GM12891 (cell line): ENCODE measurements at regions not wholly inside any gene's neighbourhood (a gene's known extent, or its start where the extent isn't known, plus 50 kb on each side); places are given as distances from the start of the nearest gene placed in this dataset.

Experiments used
- PAX5 ChIP-seq: IDR thresholded peaks from 2 replicates; pipeline ENCODE4 v1.6.1; 2011; ENCODE audit warnings: low read length, moderate library complexity, mild to moderate bottlenecking; ENCODE audit not compliant: insufficient read depth, severe bottlenecking
- POLR2A ChIP-seq: IDR thresholded peaks from 2 replicates; pipeline ENCODE4 v1.6.1; 2011; ENCODE audit warnings: low read depth, low read length, control low read depth
- POLR2AphosphoS5 ChIP-seq: IDR thresholded peaks from 2 replicates; pipeline ENCODE4 v1.6.1; 2011; ENCODE audit warnings: low read depth, low read length, control low read depth
- POU2F2 ChIP-seq: IDR thresholded peaks from 2 replicates; pipeline ENCODE4 v1.6.1; 2011; ENCODE audit warnings: low read depth, mild to moderate bottlenecking, control low read depth, low read length, moderate library complexity
- SPI1 ChIP-seq: IDR thresholded peaks from 2 replicates; pipeline ENCODE4 v1.6.1; 2011; ENCODE audit warnings: low read depth, low read length, control low read depth
- TAF1 ChIP-seq: IDR thresholded peaks from 2 replicates; pipeline ENCODE4 v1.6.1; 2011; ENCODE audit warnings: low read depth, low read length, control low read depth

- TF ChIP-seq POLR2A, result no peak
- TF ChIP-seq TAF1, result no peak
- TF ChIP-seq POLR2AphosphoS5, result no peak
- peak; percentile 25; the same call in 1 of the 2 replicates for TF ChIP-seq SPI1
- no peak for TF ChIP-seq PAX5
- TF ChIP-seq POU2F2, result no peak
Measured at GRCh38 chr17:12310811-12311210, 290.1 kb downstream of the MAP2K4 start.
